ENCODE measurements at regions not wholly inside any gene's neighbourhood (a gene's known extent, or its start where the extent isn't known, plus 50 kb on each side); places are given as distances from the start of the nearest gene placed in this dataset.

DNA sequence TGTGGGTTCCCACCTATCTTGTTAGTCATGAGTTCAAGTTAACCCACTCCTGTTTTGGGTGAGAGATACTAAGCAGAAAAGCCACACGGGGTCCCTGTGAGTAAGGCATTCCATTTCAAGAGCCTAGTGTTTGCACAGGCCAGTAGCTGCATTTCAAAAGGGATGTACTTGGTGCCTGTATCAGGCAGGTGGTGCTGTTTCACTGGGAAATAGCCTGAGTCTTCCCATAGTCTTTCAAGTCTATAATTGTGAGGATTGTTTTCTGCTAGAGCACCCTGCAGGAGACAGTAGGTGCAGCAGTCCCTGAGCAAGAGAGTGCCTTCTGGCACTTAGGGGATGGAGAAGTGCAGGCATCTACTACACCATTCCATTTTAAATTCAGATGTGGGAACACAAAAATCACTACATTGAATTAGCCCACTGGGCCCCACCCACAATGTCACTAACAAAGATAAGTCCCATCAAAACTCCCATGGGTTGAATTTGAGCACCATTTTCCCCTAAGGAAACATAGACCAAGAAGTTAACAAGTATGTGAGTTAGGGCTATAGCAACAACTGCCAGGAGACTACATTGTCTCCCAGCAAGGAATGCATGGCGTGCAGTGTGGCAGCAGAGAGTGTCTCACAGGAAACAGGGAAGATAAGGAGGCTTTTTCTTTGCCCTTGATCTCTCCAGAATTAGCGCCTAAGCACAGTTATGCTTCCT, 263.2 kb downstream of the COX7C start:
- no peaks in the 10 kb centered on the region for H3K9me3 ChIP-seq
- no peaks in the 10 kb centered on the region for H3K36me3 ChIP-seq
- DNase-seq (ENCODE audit: low spot score): peak; percentile 62
- no peaks in the 10 kb centered on the region for H3K27me3 ChIP-seq
- H3K4me3 ChIP-seq: no peak overlapping the region
- H3K27ac ChIP-seq: no peak overlapping the region
- TF ChIP-seq, protein P1, sequence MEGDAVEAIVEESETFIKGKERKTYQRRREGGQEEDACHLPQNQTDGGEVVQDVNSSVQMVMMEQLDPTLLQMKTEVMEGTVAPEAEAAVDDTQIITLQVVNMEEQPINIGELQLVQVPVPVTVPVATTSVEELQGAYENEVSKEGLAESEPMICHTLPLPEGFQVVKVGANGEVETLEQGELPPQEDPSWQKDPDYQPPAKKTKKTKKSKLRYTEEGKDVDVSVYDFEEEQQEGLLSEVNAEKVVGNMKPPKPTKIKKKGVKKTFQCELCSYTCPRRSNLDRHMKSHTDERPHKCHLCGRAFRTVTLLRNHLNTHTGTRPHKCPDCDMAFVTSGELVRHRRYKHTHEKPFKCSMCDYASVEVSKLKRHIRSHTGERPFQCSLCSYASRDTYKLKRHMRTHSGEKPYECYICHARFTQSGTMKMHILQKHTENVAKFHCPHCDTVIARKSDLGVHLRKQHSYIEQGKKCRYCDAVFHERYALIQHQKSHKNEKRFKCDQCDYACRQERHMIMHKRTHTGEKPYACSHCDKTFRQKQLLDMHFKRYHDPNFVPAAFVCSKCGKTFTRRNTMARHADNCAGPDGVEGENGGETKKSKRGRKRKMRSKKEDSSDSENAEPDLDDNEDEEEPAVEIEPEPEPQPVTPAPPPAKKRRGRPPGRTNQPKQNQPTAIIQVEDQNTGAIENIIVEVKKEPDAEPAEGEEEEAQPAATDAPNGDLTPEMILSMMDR (IDR thresholded peaks at IDR 0.05): peak; percentile 46 to 78
- peaks cover 0 to 14% of the 10 kb centered on the region in 2 donors for H3K4me1 ChIP-seq

DNA sequence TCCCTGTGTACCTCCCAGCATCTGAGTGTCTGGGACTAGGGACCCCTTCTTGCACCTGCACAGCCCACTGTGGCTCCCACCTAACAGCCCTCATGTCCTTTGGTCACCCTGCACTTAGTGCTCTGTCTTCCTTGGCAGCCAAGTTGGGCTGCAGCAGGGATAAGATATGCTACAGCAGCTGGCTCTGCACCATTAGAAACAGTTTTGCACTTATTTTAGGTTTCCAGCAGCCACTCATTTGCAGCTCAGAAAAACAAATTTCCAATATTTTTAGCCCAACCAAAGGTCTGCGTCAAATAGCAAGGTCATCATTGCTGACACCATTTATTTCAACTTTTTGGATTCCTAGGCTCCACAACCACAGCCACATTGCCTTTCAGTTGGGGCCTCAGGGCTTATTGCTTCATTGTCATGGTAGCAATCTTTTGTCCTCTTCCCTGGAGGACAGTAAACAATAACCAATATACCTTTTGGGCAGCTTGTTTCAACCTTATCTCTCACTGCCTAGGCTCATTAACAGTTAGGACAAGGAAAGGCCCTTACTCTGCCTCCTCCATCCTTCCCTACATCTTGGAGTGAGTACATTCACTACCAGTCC, 263.9 kb downstream of the COX7C start:
- H3K27me3 ChIP-seq: no peaks in the 10 kb centered on the region
- peaks cover 0 to 14% of the 10 kb centered on the region in 2 donors for H3K4me1 ChIP-seq
- DNase-seq (ENCODE audit: low spot score): no peak
- H3K9me3 ChIP-seq: no peaks in the 10 kb centered on the region
- no peak overlapping the region for H3K27ac ChIP-seq
- TF ChIP-seq, protein P1 (IDR thresholded peaks at IDR 0.05): no peak
- no peaks in the 10 kb centered on the region for H3K36me3 ChIP-seq
- no peak overlapping the region for H3K4me3 ChIP-seq

DNA sequence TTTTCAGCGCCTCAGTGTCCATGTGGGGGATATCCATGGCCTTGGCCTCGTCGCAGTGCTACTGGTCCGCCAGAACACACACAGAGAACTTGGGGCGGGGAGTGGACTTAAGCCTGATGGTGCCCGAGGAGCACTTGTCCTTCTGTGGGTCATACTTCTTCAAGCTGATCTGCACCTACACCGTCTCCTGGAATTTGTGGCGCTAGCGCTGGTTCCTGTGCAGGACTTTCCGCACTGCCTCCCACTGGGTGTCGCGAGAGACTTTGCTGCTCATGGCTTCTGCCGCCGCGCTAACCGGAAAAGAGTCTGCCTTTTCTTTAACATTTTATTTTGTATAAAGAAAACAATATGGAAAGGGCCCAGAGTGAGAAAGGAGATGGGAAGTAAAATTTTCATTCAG, 266.9 kb downstream of the COX7C start:
- Histone ChIP-seq H3K27me3 (no peaks in the 10 kb centered on the region), H3K27ac (no peak overlapping the region), H3K4me3 (no peak overlapping the region), H3K9me3 (no peaks in the 10 kb centered on the region), H3K36me3 (no peaks in the 10 kb centered on the region), H3K4me1 (peaks cover 0 to 14% of the 10 kb centered on the region in 2 donors)
- TF ChIP-seq, protein P1 (IDR thresholded peaks at IDR 0.05): no peak
- DNase-seq (ENCODE audit: low spot score): no peak

DNA sequence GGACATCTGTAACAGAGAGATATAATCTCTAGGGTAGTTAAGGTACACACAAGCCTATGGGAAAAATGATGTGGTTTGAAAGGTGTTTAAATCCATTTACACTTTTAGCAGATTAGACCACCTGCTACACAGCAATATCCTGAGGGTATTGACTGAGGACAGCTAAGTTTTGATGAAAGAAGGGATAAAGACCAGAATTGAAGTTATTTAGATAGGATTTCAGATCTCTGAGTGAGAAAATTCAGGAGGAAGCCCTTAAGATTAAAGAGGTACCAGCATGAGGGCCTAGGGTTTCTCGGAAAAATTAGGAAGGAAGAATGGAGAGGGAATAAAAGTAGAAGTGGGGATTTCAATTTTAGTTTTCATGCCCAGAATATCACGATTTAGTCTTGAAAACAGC, 267.3 kb downstream of the COX7C start:
- Histone ChIP-seq H3K27me3 (no peaks in the 10 kb centered on the region), H3K4me1 (peaks cover 0 to 14% of the 10 kb centered on the region in 2 donors), H3K27ac (no peak overlapping the region), H3K36me3 (no peaks in the 10 kb centered on the region), H3K9me3 (no peaks in the 10 kb centered on the region), H3K4me3 (no peak overlapping the region)
- TF ChIP-seq, protein P1 (IDR thresholded peaks at IDR 0.05): no peak
- DNase-seq (ENCODE audit: low spot score): no peak

DNA sequence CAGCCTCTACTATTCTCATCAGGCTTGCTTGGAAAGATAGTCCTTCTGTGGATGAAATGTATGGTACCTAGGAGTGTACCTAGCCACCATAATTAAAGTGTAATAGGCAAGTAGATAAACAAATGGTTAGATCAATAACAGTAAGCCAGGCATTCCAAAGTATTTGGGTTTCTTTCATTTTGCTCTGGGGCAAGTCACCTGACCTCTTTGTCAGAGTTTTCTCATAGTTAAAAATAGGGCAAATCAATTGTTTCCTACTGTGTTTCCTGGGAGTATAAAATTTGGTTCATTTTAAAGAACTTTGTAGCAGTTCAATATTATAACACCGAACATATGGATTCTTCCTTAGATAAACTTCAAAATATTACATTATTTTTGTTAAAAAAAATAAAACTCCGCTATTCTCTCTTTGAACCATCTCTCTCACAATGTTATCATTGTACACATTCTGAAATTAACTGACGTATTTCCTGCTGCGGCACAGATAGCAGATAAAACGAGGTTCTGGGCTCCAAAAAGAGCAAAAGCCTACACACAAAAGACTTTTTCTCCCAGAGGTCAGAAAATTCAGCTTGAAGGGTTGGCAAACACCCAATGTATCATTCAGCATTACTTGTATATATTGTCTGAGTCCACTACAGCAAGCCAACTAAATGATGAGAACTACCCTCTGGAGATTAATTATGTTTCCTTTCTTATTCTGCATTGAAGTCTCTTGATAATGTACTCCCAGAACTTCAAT, 267.9 kb downstream of the COX7C start:
- Histone ChIP-seq H3K36me3 (no peaks in the 10 kb centered on the region), H3K27me3 (no peaks in the 10 kb centered on the region), H3K9me3 (no peaks in the 10 kb centered on the region), H3K4me1 (peaks cover 0 to 14% of the 10 kb centered on the region in 2 donors), H3K27ac (no peak overlapping the region), H3K4me3 (no peak overlapping the region)
- DNase-seq (ENCODE audit: low spot score): no peak
- TF ChIP-seq, protein P1 (IDR thresholded peaks at IDR 0.05): no peak
